OCI-LY1 (cell line): ENCODE measurements at regions not wholly inside any gene's neighbourhood (a gene's known extent, or its start where the extent isn't known, plus 50 kb on each side); places are given as distances from the start of the nearest gene placed in this dataset.

Experiments used
- H2AFZ ChIP-seq: fragments of 200-600 bp; sonication (generic), shearing (Covaris generic); 2 replicates; pipeline ENCODE4 v1.6.0; 2014; ENCODE audit warnings: antibody characterized with exemption, mild to moderate bottlenecking, low read length
- H3F3A ChIP-seq: fragments of 200-600 bp; sonication (generic), shearing (Covaris generic); 2 replicates; pipeline ENCODE4 v1.6.0; 2014; ENCODE audit warnings: mild to moderate bottlenecking, antibody characterized with exemption, low read length, moderate library complexity; ENCODE audit not compliant: insufficient read depth
- H3K27ac ChIP-seq: fragments of 200-600 bp; sonication (generic); 2 replicates; pipeline ENCODE4 v1.5.1; 2014; ENCODE audit warnings: low read length, mixed run types, mild to moderate bottlenecking, low read depth; ENCODE audit not compliant: poor library complexity, severe bottlenecking
- H3K27me3 ChIP-seq: fragments of 200-600 bp; sonication (generic); 2 replicates; pipeline ENCODE4 v1.6.0; 2014; ENCODE audit warnings: antibody characterized with exemption, mild to moderate bottlenecking, low read length, moderate library complexity; ENCODE audit not compliant: insufficient read depth
- H3K36me3 ChIP-seq: fragments of 200-600 bp; sonication (generic); 2 replicates; pipeline ENCODE4 v1.6.1; 2014; ENCODE audit warnings: mild to moderate bottlenecking, antibody characterized with exemption, low read length, moderate library complexity, mixed read lengths; ENCODE audit not compliant: insufficient read depth
- H3K4me1 ChIP-seq: fragments of 200-600 bp; sonication (generic); 2 replicates; pipeline ENCODE4 v1.5.1; 2014; ENCODE audit warnings: mild to moderate bottlenecking, low read length, moderate library complexity; ENCODE audit not compliant: insufficient read depth, severe bottlenecking
- H3K4me2 ChIP-seq: fragments of 200-600 bp; sonication (generic), shearing (Covaris generic); 2 replicates; pipeline ENCODE4 v1.6.1; 2014; ENCODE audit warnings: low read length
- H3K4me3 ChIP-seq: fragments of 200-600 bp; sonication (generic); 2 replicates; pipeline ENCODE4 v1.5.1; 2014; ENCODE audit warnings: low read length, low read depth, mild to moderate bottlenecking, mixed read lengths; ENCODE audit not compliant: poor library complexity, severe bottlenecking
- H3K79me2 ChIP-seq: fragments of 200-600 bp; shearing (Covaris generic); 2 replicates; pipeline ENCODE4 v1.6.1; 2016; ENCODE audit warnings: mixed run types, low read length, mixed read lengths; ENCODE audit not compliant: insufficient read depth
- H3K9ac ChIP-seq: fragments of 200-600 bp; sonication (generic), shearing (Covaris generic); 2 replicates; pipeline ENCODE4 v1.6.1; 2014; ENCODE audit warnings: mild to moderate bottlenecking, low read length, mixed read lengths
- H3K9me2 ChIP-seq: fragments of 200-600 bp; sonication (generic), shearing (Covaris generic); 2 replicates; pipeline ENCODE4 v1.6.1; 2014; ENCODE audit warnings: low read depth, mild to moderate bottlenecking, low read length, mixed read lengths
- H3K9me3 ChIP-seq: fragments of 200-600 bp; shearing (Covaris generic); 2 replicates; pipeline ENCODE4 v1.6.1; 2014; ENCODE audit warnings: low read length, mixed read lengths
- H4K20me1 ChIP-seq: fragments of 200-600 bp; sonication (generic), shearing (Covaris generic); 2 replicates; pipeline ENCODE4 v1.6.0; 2016; ENCODE audit warnings: mild to moderate bottlenecking, low read length; ENCODE audit not compliant: insufficient read depth
- CTCF ChIP-seq: fragments of 200-600 bp; sonication (generic), shearing (Covaris generic); IDR thresholded peaks from 2 replicates; pipeline ENCODE4 v1.5.1; 2017; ENCODE audit warnings: mild to moderate bottlenecking, antibody characterized with exemption, low read length, moderate library complexity, mixed read lengths
- EZH2 ChIP-seq: fragments of 200-600 bp; sonication (generic), shearing (Covaris generic); IDR thresholded peaks from 2 replicates; pipeline ENCODE4 v1.8.0; 2017; ENCODE audit warnings: borderline replicate concordance, mixed run types, mild to moderate bottlenecking, antibody characterized with exemption, low read length, moderate library complexity, mixed read lengths

GRCh38 chr2:217521820-217522219 is 481.0 kb downstream of the TNS1 start:
- no peak for TF ChIP-seq EZH2
- TF ChIP-seq CTCF: no peak
- Histone ChIP-seq H3K4me1 (no peaks in the 10 kb centered on the region), H3K9me3 (no peaks in the 10 kb centered on the region), H3K9me2 (no peaks in the 10 kb centered on the region), H3K4me2 (no peak overlapping the region), H3K36me3 (no peaks in the 10 kb centered on the region), H3K4me3 (no peak overlapping the region), H3K27ac (no peak overlapping the region), H3K9ac (no peak overlapping the region), H3K79me2 (no peaks in the 10 kb centered on the region), H3K27me3 (no peaks in the 10 kb centered on the region), H4K20me1 (no peaks in the 10 kb centered on the region), H3F3A (no peaks in the 10 kb centered on the region), H2AFZ (no peak overlapping the region)

DNA sequence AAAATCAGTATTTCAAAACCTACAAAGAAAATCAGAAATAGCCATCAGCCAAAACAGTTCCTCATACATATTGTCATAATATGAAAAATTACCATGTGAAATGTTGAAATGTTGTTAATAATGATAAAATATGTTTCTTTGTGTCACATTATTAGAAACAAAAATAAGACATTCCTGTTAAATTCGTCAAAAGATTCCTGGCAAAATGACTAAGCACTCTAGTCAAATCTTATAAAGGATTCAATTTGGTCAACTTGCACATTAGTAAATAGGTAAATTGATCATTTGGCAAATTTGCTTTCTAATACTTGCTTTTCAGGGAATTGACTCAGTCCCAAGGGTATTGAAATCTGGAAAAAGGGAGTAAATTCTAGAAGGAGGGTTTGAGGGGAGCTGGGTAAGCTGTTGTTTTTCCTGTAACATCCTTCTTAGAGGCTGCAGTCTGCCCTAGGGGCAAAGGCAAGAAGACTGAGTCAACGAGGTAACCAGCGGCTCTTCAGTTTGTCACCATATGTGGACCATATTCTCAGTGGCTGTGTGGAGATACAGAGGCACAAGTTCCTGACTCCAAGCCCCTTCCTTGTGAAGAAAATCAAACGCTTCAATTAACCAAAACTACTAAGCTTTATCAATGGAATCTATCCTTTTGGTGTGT is 482.3 kb downstream of the TNS1 start:
- Histone ChIP-seq H3K9ac (no peak overlapping the region), H3K4me2 (no peak overlapping the region), H2AFZ (no peak overlapping the region), H3F3A (no peaks in the 10 kb centered on the region), H3K27me3 (no peaks in the 10 kb centered on the region), H3K36me3 (no peaks in the 10 kb centered on the region), H3K4me3 (no peak overlapping the region), H4K20me1 (no peaks in the 10 kb centered on the region), H3K9me2 (no peaks in the 10 kb centered on the region), H3K79me2 (no peaks in the 10 kb centered on the region), H3K4me1 (no peaks in the 10 kb centered on the region), H3K27ac (no peak overlapping the region), H3K9me3 (no peaks in the 10 kb centered on the region)
- TF ChIP-seq EZH2: no peak
- TF ChIP-seq CTCF: no peak

- Histone ChIP-seq H4K20me1 (no peaks in the 10 kb centered on the region), H3K4me3 (no peak overlapping the region), H3K4me1 (no peaks in the 10 kb centered on the region), H3K9ac (no peak overlapping the region), H3K36me3 (no peaks in the 10 kb centered on the region), H2AFZ (no peak overlapping the region), H3K9me3 (no peaks in the 10 kb centered on the region), H3K9me2 (no peaks in the 10 kb centered on the region), H3K4me2 (no peak overlapping the region), H3F3A (no peaks in the 10 kb centered on the region), H3K27ac (no peak overlapping the region), H3K27me3 (no peaks in the 10 kb centered on the region), H3K79me2 (no peaks in the 10 kb centered on the region)
- TF ChIP-seq CTCF (no peak), EZH2 (no peak)
These were observed 485.4 kb downstream of the TNS1 start for GRCh38 chr2:217517402-217517801.
